H1 (cell line): ENCODE measurements at regions not wholly inside any gene's neighbourhood (a gene's known extent, or its start where the extent isn't known, plus 50 kb on each side); places are given as distances from the start of the nearest gene placed in this dataset.

ENCODE experiments used
- CHD2 ChIP-seq: IDR thresholded peaks from 2 replicates; pipeline ENCODE4 v1.6.1; 2012; ENCODE audit warnings: low read length, improper control_type of control experiment
- CREB1 ChIP-seq: IDR thresholded peaks from 2 replicates; pipeline ENCODE4 v1.6.1; 2012; ENCODE audit warnings: inconsistent platforms
- EGR1 ChIP-seq: IDR thresholded peaks from 2 replicates; pipeline ENCODE4 v1.6.1; 2011; ENCODE audit warnings: low read depth, low read length, borderline replicate concordance
- EZH2 ChIP-seq: fragments of 200-600 bp; sonication (generic); IDR thresholded peaks from 2 replicates; pipeline ENCODE4 v1.7.1; 2012; ENCODE audit warnings: low read depth, mild to moderate bottlenecking, moderate library complexity, low read length, inconsistent platforms; ENCODE audit not compliant: severe bottlenecking
- JUND ChIP-seq: IDR thresholded peaks from 2 replicates; pipeline ENCODE4 v1.6.1; 2011; ENCODE audit warnings: mild to moderate bottlenecking, improper control_type of control experiment, low read length
- KDM1A ChIP-seq: fragments of 200-600, 300-600 bp; sonication (generic); IDR thresholded peaks from 2 replicates; pipeline ENCODE4 v1.7.1; 2016; ENCODE audit warnings: mild to moderate bottlenecking, low read length, borderline replicate concordance
- POLR2A ChIP-seq, 2 experiments: IDR thresholded peaks; 1 replicate in 1 of 2; 2 replicates in 1 of 2; pipeline ENCODE4 v1.6.1; 2011; ENCODE audit warnings: low read depth in 2 of 2, low read length in 2 of 2, mild to moderate bottlenecking in 2 of 2; ENCODE audit errors: control extremely low read depth in 1 of 2
- POLR2AphosphoS5 ChIP-seq: IDR thresholded peaks from 2 replicates; pipeline ENCODE4 v1.6.1; 2011; ENCODE audit warnings: low read depth, low read length
- SP1 ChIP-seq: IDR thresholded peaks from 2 replicates; pipeline ENCODE4 v1.6.1; 2011; ENCODE audit warnings: low read depth, low read length
- TAF7 ChIP-seq: optimal IDR thresholded peaks from 2 replicates; pipeline ENCODE3; 2011; ENCODE audit warnings: low read depth, mild to moderate bottlenecking, inconsistent platforms, low read length, moderate library complexity, borderline replicate concordance
- TEAD4 ChIP-seq: IDR thresholded peaks from 2 replicates; pipeline ENCODE4 v1.6.1; 2012; ENCODE audit warnings: low read depth, low read length, inconsistent platforms, mixed read lengths
- USF2 ChIP-seq: IDR thresholded peaks from 2 replicates; pipeline ENCODE4 v1.6.1; 2011; ENCODE audit warnings: low read length, improper control_type of control experiment
- TF ChIP-seq, protein P1 (sequence below), 3 experiments: IDR thresholded peaks; 1 replicate in 2 of 3; 2 replicates in 1 of 3; pipeline versions ENCODE4 v1.5.1 to v1.6.1; 2011; ENCODE audit warnings: low read length in 3 of 3, mild to moderate bottlenecking in 3 of 3, inconsistent platforms in 2 of 3, low read depth in 1 of 3, moderate library complexity in 1 of 3; ENCODE audit not compliant: insufficient read depth in 1 of 3; ENCODE audit errors: control extremely low read depth in 1 of 3

DNA sequence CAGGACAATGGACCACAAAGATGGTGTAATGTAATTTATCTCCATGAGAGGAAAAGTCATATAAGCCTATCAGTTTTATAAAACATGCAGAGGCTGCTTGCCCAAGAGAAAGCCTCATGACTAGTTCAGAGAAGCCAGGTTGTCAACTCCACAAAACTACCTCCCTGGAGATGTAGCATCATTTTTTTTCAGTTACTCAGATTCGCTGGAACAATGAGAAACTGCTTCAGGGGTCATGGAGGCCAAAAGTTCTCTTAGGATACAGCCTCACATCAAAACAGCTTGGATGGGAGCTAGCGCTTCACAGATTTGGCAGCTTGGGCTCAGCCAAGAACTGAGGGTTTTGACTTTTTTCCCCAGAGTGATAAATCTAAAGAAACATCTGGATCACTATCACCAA lies 263.5 kb downstream of the INSIG2 start:
- no peak for TF ChIP-seq POLR2A (IDR thresholded peaks at IDR 0.05; ENCODE audit: control extremely low read depth in 1 of 2, low read depth in 2 of 2, low read length in 2 of 2)
- TF ChIP-seq KDM1A, result no peak
- TF ChIP-seq, protein P1, sequence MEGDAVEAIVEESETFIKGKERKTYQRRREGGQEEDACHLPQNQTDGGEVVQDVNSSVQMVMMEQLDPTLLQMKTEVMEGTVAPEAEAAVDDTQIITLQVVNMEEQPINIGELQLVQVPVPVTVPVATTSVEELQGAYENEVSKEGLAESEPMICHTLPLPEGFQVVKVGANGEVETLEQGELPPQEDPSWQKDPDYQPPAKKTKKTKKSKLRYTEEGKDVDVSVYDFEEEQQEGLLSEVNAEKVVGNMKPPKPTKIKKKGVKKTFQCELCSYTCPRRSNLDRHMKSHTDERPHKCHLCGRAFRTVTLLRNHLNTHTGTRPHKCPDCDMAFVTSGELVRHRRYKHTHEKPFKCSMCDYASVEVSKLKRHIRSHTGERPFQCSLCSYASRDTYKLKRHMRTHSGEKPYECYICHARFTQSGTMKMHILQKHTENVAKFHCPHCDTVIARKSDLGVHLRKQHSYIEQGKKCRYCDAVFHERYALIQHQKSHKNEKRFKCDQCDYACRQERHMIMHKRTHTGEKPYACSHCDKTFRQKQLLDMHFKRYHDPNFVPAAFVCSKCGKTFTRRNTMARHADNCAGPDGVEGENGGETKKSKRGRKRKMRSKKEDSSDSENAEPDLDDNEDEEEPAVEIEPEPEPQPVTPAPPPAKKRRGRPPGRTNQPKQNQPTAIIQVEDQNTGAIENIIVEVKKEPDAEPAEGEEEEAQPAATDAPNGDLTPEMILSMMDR (IDR thresholded peaks at IDR 0.05; ENCODE audit: control extremely low read depth in 1 of 3, insufficient read depth in 1 of 3, low read depth in 1 of 3, low read length in 3 of 3), result no peak
- TF ChIP-seq TAF7, result no peak
- TF ChIP-seq CREB1, result no peak
- TF ChIP-seq USF2, result no peak
- no peak for TF ChIP-seq EZH2
- TF ChIP-seq JUND, result no peak
- no peak for TF ChIP-seq TEAD4
- no peak for TF ChIP-seq CHD2
- no peak for TF ChIP-seq POLR2AphosphoS5
- TF ChIP-seq EGR1, result no peak
- no peak for TF ChIP-seq SP1
